Stimulated activated naive CD4-positive, alpha-beta T cell (primary cell): ENCODE measurements at regions not wholly inside any gene's neighbourhood (a gene's known extent, or its start where the extent isn't known, plus 50 kb on each side); places are given as distances from the start of the nearest gene placed in this dataset.

ENCODE experiments used
- DNase-seq, 6 experiments: peaks; one replicate each; lab custom pipeline; 2025; lab: John Stamatoyannopoulos, UW

GRCh38 chr1:181430015-181430885 lies 53.1 kb upstream of the CACNA1E start:
- no peak for DNase-seq
